ENCODE measurements at regions not wholly inside any gene's neighbourhood (a gene's known extent, or its start where the extent isn't known, plus 50 kb on each side); places are given as distances from the start of the nearest gene placed in this dataset.

- peaks cover 39% of the 10 kb centered on the region for H3K27me3 Mint-ChIP-seq
- ChIA-PET POLR2A (no interaction called here), CTCF (no interaction called here)
- Histone ChIP-seq H3K4me3 (ENCODE audit: low read length) (no peak overlapping the region), H3K36me3 (ENCODE audit: insufficient read depth, low read length) (no peaks in the 10 kb centered on the region), H3K9me3 (ENCODE audit: control insufficient read depth in 1 of 2, insufficient read depth in 1 of 2, low read length in 2 of 2) (peaks cover 0 to 25% of the 10 kb centered on the region in 2 experiments), H3K4me1 (ENCODE audit: insufficient read depth, low read length) (no peaks in the 10 kb centered on the region), H3K27me3 (ENCODE audit: control insufficient read depth in 1 of 2, insufficient read depth in 2 of 2, low read length in 2 of 2) (peaks cover 5 to 8% of the 10 kb centered on the region in 2 experiments), H3K27ac (ENCODE audit: low read depth in 1 of 2, low read length in 2 of 2) (no peak overlapping the region)
- no peak overlapping the region for H3K27ac Mint-ChIP-seq
- TF ChIP-seq CTCF (IDR thresholded peaks at IDR 0.05), result no peak
- H3K4me3 Mint-ChIP-seq, result no peak overlapping the region
- DNase-seq (peak in 1 of 14 experiments; percentile 4), ATAC-seq (ENCODE audit: poor library complexity) (no peak)
- H3K4me1 Mint-ChIP-seq (ENCODE audit: low read depth), result no peaks in the 10 kb centered on the region
- no peaks in the 10 kb centered on the region for H3K9me3 Mint-ChIP-seq
- no peaks in the 10 kb centered on the region for H3K36me3 Mint-ChIP-seq (ENCODE audit: low read depth)
- intact Hi-C loops (cut with DNase I, micrococcal nuclease), result no loop called here
Observed at GRCh38 chr14:101361044-101361443, 200.3 kb upstream of the DIO3 start.

- Histone ChIP-seq H3K27me3 (ENCODE audit: control insufficient read depth in 1 of 2, insufficient read depth in 2 of 2, low read length in 2 of 2) (peaks cover 5 to 8% of the 10 kb centered on the region in 2 experiments), H3K27ac (ENCODE audit: low read depth in 1 of 2, low read length in 2 of 2) (no peak overlapping the region), H3K36me3 (ENCODE audit: insufficient read depth, low read length) (no peaks in the 10 kb centered on the region), H3K4me1 (ENCODE audit: insufficient read depth, low read length) (no peaks in the 10 kb centered on the region), H3K9me3 (ENCODE audit: control insufficient read depth in 1 of 2, insufficient read depth in 1 of 2, low read length in 2 of 2) (peaks cover 0 to 25% of the 10 kb centered on the region in 2 experiments), H3K4me3 (ENCODE audit: low read length) (no peak overlapping the region)
- no peaks in the 10 kb centered on the region for H3K36me3 Mint-ChIP-seq (ENCODE audit: low read depth)
- no peaks in the 10 kb centered on the region for H3K9me3 Mint-ChIP-seq
- intact Hi-C loops (cut with DNase I, micrococcal nuclease), result no loop called here
- CTCF ChIA-PET, result no interaction called here
- TF ChIP-seq CTCF (IDR thresholded peaks at IDR 0.05), result no peak
- H3K4me1 Mint-ChIP-seq (ENCODE audit: low read depth), result no peaks in the 10 kb centered on the region
- ATAC-seq (ENCODE audit: poor library complexity) (no peak), DNase-seq (no peak)
- H3K4me3 Mint-ChIP-seq, result no peak overlapping the region
- POLR2A ChIA-PET, result no interaction called here
- H3K27me3 Mint-ChIP-seq, result peaks cover 43% of the 10 kb centered on the region
- no peak overlapping the region for H3K27ac Mint-ChIP-seq
Observed at GRCh38 chr14:101361451-101362433, 199.6 kb upstream of the DIO3 start.

DNA sequence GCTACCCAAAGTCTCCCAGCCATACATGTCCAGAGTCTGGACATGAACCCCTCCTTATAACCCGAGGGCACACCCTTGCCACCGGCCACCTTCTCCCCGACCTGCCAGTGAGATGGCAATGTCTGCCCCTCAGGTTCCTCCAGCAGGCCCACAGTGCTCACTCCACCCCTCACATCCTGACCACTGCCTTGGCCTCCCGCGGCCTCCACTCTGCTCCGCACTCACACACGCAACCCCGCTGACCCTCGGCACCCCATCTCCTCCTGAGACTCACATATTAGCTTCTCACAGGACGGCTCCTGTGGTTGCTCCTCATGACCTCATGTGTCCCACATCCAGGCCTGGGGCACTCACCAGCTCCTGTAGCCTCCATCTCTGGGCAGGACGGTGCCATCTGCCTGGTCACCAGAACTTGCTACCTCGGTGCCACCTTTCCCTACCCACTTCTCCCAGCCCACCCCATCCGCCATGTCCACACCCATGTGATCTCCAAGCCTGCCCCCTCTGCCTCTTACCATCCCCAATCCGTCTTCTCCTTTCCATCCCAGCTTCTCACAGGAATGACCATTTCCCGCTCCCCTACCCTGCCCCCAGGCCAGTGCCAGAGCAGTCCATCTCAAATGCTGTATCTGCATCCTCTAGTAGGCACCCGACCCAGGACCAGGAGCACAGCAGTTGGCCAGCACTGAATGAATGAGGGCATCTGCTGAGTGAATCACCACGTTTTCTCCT lies 198.6 kb upstream of the DIO3 start:
- POLR2A ChIA-PET, result no interaction called here
- TF ChIP-seq CTCF (IDR thresholded peaks at IDR 0.05), result no peak
- Mint-ChIP-seq H3K27ac (no peak overlapping the region), H3K27me3 (peaks cover 49% of the 10 kb centered on the region), H3K4me3 (no peak overlapping the region), H3K4me1 (ENCODE audit: low read depth) (no peaks in the 10 kb centered on the region), H3K36me3 (ENCODE audit: low read depth) (no peaks in the 10 kb centered on the region), H3K9me3 (no peaks in the 10 kb centered on the region)
- Histone ChIP-seq H3K4me3 (ENCODE audit: low read length) (no peak overlapping the region), H3K9me3 (ENCODE audit: control insufficient read depth in 1 of 2, insufficient read depth in 1 of 2, low read length in 2 of 2) (peaks cover 0 to 18% of the 10 kb centered on the region in 2 experiments), H3K27me3 (ENCODE audit: control insufficient read depth in 1 of 2, insufficient read depth in 2 of 2, low read length in 2 of 2) (peaks cover 5 to 8% of the 10 kb centered on the region in 2 experiments), H3K4me1 (ENCODE audit: insufficient read depth, low read length) (no peaks in the 10 kb centered on the region), H3K27ac (ENCODE audit: low read depth in 1 of 2, low read length in 2 of 2) (no peak overlapping the region), H3K36me3 (ENCODE audit: insufficient read depth, low read length) (no peaks in the 10 kb centered on the region)
- DNase-seq (no peak), ATAC-seq (ENCODE audit: poor library complexity) (no peak)
- CTCF ChIA-PET, result no interaction called here
- intact Hi-C loops (cut with DNase I, micrococcal nuclease), result no loop called here

All from CD4-positive, alpha-beta T cell (primary cell).